Liver (tissue), 3 donors: ENCODE measurements at regions not wholly inside any gene's neighbourhood (a gene's known extent, or its start where the extent isn't known, plus 50 kb on each side); places are given as distances from the start of the nearest gene placed in this dataset.

ENCODE experiments used
- ATF3 ChIP-seq: IDR thresholded peaks from 2 replicates; pipeline ENCODE4 v1.6.1; 2016; ENCODE audit warnings: antibody characterized with exemption
- CTCF ChIP-seq: fragments of 150-350 bp; IDR thresholded peaks from 2 replicates; pipeline ENCODE4 v1.5.1; 2017; ENCODE audit warnings: improper control_type of control experiment, low read depth, low read length; ENCODE audit not compliant: missing input control
- EGR1 ChIP-seq, 2 donors: IDR thresholded peaks; 2 replicates each; pipeline ENCODE4 v1.6.1; 2016 to 2018; ENCODE audit warnings: antibody characterized with exemption in 2 of 2, low read depth in 2 of 2
- FOXA1 ChIP-seq: IDR thresholded peaks from 2 replicates; pipeline ENCODE4 v1.6.1; 2016; ENCODE audit warnings: antibody characterized with exemption
- GABPA ChIP-seq, 2 donors: IDR thresholded peaks in 1 of 2; conservative IDR thresholded peaks in 1 of 2; 2 replicates each; pipeline ENCODE4 v1.6.1; 2016; ENCODE audit warnings: antibody characterized with exemption in 2 of 2, mild to moderate bottlenecking in 1 of 2, moderate library complexity in 1 of 2
- JUND ChIP-seq, 2 donors: IDR thresholded peaks; 2 replicates each; pipeline ENCODE4 v1.6.1; 2016; ENCODE audit warnings: antibody characterized with exemption in 2 of 2
- MAX ChIP-seq: IDR thresholded peaks from 2 replicates; pipeline ENCODE4 v1.6.1; 2016; ENCODE audit warnings: antibody characterized with exemption
- REST ChIP-seq: IDR thresholded peaks from 2 replicates; pipeline ENCODE4 v1.6.1; 2016; ENCODE audit warnings: antibody characterized with exemption, mild to moderate bottlenecking
- TAF1 ChIP-seq: conservative IDR thresholded peaks from 2 replicates; pipeline ENCODE4 v1.6.1; 2016; ENCODE audit warnings: antibody characterized with exemption, mild to moderate bottlenecking
- ZBTB33 ChIP-seq: IDR thresholded peaks from 2 replicates; pipeline ENCODE4 v1.6.1; 2016; ENCODE audit warnings: antibody characterized with exemption
- donor health status: healthy.
- donor health status: healthy.

GRCh38 chr3:148187296-148187695, 510.4 kb upstream of the AGTR1 start:
- no peak for TF ChIP-seq CTCF
- no peak for TF ChIP-seq TAF1
- TF ChIP-seq REST = no peak
- TF ChIP-seq FOXA1 = no peak
- TF ChIP-seq GABPA (IDR thresholded peaks at IDR 0.05 in 1 of 2, conservative IDR thresholded peaks at IDR 0.05 in 1 of 2) = no peak
- TF ChIP-seq EGR1 (IDR thresholded peaks at IDR 0.05; ENCODE audit: low read depth in 2 of 2) = no peak
- no peak for TF ChIP-seq JUND (IDR thresholded peaks at IDR 0.05)
- TF ChIP-seq ATF3 = no peak
- TF ChIP-seq ZBTB33 = no peak
- TF ChIP-seq MAX = no peak
